ENCODE measurements at regions not wholly inside any gene's neighbourhood (a gene's known extent, or its start where the extent isn't known, plus 50 kb on each side); places are given as distances from the start of the nearest gene placed in this dataset.
"Not testable (repeated sequence)": the region's sequence is repeated elsewhere in the genome, so short reads cannot be mapped to it uniquely, and the experiment has no call there.

DNA sequence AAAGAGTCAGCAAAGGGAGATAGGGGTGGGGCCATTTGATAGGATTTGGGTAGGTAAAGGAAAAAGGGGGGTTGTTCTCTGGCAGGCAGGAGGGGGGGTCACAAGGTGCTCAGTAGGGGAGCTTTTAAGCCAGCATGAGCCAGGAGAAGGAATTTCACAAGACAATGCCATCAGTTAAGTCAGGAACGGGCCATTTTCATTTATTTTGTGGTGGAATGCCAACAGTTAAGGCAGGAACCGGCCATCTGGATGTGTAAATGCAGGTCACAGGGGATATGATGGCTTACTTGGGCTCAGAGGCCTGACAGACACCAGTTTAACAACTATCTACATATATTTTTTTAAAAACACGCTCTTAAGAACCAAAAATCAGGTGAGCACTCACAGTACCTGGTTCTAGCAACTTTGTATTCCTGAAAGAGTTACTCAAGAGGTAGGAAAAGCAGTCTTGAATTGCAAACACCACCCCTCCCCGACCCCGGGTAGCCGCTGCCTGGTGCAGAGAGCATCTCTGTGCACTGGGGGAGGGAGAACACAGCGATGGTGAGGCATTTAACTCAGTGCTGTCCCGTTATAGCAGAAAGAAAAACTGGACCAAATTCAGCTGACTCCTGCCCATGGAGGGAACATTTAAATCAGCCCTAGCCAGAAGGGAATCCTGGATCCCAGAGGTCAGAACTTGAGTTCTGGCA is 414.5 kb upstream of the KLHL29 start:
- TF ChIP-seq, protein P1, sequence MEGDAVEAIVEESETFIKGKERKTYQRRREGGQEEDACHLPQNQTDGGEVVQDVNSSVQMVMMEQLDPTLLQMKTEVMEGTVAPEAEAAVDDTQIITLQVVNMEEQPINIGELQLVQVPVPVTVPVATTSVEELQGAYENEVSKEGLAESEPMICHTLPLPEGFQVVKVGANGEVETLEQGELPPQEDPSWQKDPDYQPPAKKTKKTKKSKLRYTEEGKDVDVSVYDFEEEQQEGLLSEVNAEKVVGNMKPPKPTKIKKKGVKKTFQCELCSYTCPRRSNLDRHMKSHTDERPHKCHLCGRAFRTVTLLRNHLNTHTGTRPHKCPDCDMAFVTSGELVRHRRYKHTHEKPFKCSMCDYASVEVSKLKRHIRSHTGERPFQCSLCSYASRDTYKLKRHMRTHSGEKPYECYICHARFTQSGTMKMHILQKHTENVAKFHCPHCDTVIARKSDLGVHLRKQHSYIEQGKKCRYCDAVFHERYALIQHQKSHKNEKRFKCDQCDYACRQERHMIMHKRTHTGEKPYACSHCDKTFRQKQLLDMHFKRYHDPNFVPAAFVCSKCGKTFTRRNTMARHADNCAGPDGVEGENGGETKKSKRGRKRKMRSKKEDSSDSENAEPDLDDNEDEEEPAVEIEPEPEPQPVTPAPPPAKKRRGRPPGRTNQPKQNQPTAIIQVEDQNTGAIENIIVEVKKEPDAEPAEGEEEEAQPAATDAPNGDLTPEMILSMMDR (IDR thresholded peaks at IDR 0.05; ENCODE audit: low read depth, low read length): no peak
- no peak for DNase-seq (ENCODE audit: extremely low read depth, low read depth)

DNA sequence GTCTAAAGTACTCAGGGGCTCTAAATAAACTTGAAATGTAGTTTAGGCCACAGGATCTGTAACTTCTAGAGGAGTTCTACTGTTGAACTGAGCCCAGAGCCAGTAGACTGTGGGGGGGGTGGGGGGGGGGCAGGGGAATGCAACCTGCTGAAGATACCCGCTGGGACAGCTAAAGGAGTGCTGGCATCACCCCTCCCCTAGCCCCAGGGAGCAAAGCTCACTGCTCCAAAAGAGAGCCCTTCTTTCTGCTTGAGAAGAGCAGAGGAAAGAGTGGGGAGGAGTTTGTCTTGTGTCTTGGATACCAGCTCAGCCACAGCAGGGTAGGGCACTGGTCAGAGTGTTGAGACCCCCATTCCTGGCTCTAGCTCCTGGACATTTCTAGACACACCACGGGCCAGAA is 414.0 kb upstream of the KLHL29 start:
- DNase-seq (ENCODE audit: extremely low read depth, low read depth): no peak
- TF ChIP-seq, protein P1 (IDR thresholded peaks at IDR 0.05; ENCODE audit: low read depth, low read length): no peak

DNA sequence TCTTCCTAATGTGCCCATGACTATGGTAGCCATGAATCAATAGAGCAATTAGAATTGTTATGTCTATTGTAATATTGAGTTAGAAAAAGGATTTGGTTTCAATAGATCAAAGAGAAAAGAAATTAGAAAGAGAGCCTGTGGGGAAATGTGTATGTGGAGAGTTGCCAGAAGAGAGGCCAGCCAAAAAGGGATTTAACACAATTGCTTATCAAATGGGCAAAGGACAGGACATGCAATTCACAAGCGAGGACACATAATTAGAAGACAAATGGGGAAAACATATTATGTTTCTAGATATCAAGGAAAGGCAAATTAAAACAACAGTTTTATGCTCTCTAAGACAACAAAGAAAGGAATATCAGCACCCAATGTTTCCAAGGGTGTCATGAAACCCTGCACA is 403.2 kb upstream of the KLHL29 start:
- DNase-seq (ENCODE audit: extremely low read depth, low read depth): no peak
- TF ChIP-seq, protein P1 (IDR thresholded peaks at IDR 0.05; ENCODE audit: low read depth, low read length): no peak

DNA sequence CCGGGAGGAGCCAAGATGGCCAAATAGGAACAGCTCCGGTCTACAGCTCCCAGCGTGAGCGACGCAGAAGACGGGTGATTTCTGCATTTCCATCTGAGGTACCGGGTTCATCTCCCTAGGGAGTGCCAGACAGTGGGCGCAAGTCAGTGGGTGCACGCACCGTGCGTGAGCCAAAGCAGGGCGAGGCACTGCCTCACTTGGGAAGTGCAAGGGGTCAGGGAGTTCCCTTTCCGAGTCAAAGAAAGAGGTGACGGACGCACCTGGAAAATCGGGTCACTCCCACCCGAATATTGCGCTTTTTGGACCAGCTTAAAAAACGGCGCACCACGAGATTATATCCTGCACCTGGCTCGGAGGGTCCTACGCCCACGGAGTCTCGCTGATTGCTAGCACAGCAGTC is 400.8 kb upstream of the KLHL29 start:
- DNase-seq (ENCODE audit: extremely low read depth, low read depth): not testable (repeated sequence)

DNA sequence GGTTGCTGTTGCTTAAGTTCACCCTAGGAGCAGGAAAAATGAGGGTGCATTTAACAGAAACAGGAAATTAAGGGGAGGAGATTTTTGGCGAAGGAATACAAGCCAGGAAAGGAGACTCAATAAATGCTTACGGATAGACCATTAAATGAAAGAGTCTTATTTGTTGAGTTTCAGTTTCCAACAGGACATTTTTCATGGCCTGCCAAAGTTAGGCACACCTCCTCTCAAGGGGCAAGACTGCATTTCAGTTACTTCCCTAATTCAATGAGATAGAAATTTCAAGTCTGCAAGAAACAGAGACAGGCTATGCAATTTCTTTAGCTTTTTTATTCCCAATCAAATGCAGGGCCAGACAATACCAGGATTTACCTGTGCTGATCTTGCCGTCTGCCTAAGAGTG is 394.7 kb upstream of the KLHL29 start:
- TF ChIP-seq, protein P1 (IDR thresholded peaks at IDR 0.05; ENCODE audit: low read depth, low read length): no peak
- DNase-seq (ENCODE audit: extremely low read depth, low read depth): no peak

DNA sequence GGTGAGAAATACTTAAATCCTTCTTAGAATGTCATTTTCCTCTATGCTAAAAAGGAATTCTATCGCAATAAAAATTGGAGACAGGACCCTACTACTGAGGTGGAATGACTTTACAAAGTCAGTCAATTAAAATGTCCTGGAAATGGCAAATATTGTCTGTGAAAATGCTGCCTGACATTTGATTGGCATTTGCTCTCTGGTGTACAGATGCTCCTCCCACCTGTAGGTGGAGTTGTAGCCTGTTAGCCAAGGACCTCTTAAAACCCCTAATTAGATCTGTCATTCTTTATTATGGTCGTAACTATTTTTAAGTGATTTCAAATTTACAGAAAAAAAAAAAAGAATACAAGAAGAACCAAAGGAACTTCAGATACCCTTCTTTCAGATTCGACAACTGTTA is 393.1 kb upstream of the KLHL29 start:
- DNase-seq (ENCODE audit: extremely low read depth, low read depth): no peak
- TF ChIP-seq, protein P1 (IDR thresholded peaks at IDR 0.05; ENCODE audit: low read depth, low read length): no peak

DNA sequence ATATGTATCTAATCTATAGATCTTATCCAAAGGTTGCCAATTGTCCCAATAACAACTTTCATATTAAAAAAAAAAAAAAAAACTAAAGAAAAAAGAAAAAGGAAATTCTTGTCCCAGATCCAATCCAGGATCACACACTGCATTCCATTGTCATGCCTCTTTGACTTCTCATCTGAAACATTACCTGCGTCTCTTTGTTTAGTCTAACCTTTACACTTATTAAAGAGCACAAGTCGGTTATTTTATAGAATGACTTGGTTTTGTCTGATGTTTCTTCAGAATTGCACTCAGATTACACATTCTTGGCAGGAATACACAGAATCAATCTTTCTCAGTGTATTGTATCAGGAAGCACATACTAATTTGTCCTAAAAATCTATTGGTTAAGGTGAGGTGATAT is 392.5 kb upstream of the KLHL29 start:
- no peak for DNase-seq (ENCODE audit: extremely low read depth, low read depth)
- TF ChIP-seq, protein P1 (IDR thresholded peaks at IDR 0.05; ENCODE audit: low read depth, low read length): no peak

DNA sequence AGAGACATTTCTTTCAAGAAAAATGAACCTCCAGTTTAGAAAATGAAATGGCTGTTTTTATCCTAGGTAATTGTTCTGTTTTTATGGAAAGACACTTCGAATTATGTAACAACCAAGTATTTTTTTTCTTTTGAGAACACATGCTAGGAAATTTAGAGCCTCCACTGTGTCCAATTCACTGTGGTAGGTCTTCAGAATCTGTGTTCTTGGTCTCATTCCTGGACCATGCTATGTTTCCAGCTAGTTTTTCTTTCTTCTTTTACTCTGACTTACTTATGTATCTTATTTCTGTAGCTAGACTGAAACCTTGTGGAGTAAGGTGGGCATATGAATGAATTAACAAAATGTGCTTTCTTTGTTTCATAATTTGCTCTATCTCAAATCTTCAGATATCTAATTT is 391.7 kb upstream of the KLHL29 start:
- TF ChIP-seq, protein P1 (IDR thresholded peaks at IDR 0.05; ENCODE audit: low read depth, low read length): no peak
- no peak for DNase-seq (ENCODE audit: extremely low read depth, low read depth)
